GM18505 (cell line): ENCODE measurements at regions not wholly inside any gene's neighbourhood (a gene's known extent, or its start where the extent isn't known, plus 50 kb on each side); places are given as distances from the start of the nearest gene placed in this dataset.

ENCODE experiments used
- ATAC-seq: cut with Tn5 transposase; IDR thresholded peaks from one replicate; pipeline ENCODE4 v1.9.1; 2021; ENCODE audit not compliant: unreplicated experiment
- POLR2A ChIP-seq: IDR thresholded peaks from 4 replicates; pipeline ENCODE4 v1.6.1; 2011; ENCODE audit warnings: borderline replicate concordance; ENCODE audit not compliant: insufficient read depth, insufficient read length; ENCODE audit errors: extremely low read depth

GRCh38 chr2:62447411-62447810 lies 58.6 kb downstream of the TMEM17 start:
- TF ChIP-seq POLR2A: no peak
- no peak for ATAC-seq

GRCh38 chr2:62446491-62446890 lies 59.5 kb downstream of the TMEM17 start:
- TF ChIP-seq POLR2A: no peak
- no peak for ATAC-seq

GRCh38 chr2:62443886-62444285 lies 62.1 kb downstream of the TMEM17 start:
- TF ChIP-seq POLR2A: no peak
- no peak for ATAC-seq

- no peak for TF ChIP-seq POLR2A
- ATAC-seq: no peak
Measured at GRCh38 chr2:62443471-62443870, 62.5 kb downstream of the TMEM17 start.

- ATAC-seq: no peak
- no peak for TF ChIP-seq POLR2A
Measured at GRCh38 chr2:62441824-62442223, 64.2 kb downstream of the TMEM17 start.

- no peak for TF ChIP-seq POLR2A
- ATAC-seq: no peak
Measured at GRCh38 chr2:62441421-62441820, 64.6 kb downstream of the TMEM17 start.

GRCh38 chr2:62440281-62440946 lies 65.6 kb downstream of the TMEM17 start:
- no peak for TF ChIP-seq POLR2A
- no peak for ATAC-seq

GRCh38 chr2:62439425-62439824 lies 66.6 kb downstream of the TMEM17 start:
- TF ChIP-seq POLR2A: no peak

GRCh38 chr2:62437785-62438184 lies 68.2 kb downstream of the TMEM17 start:
- no peak for TF ChIP-seq POLR2A
- no peak for ATAC-seq

More at GRCh38 chr2:62439425-62439824, 66.6 kb downstream of the TMEM17 start:
- no peak for ATAC-seq

GRCh38 chr2:62435720-62436119 lies 70.3 kb downstream of the TMEM17 start:
- ATAC-seq: peak; percentile 77
- no peak for TF ChIP-seq POLR2A

GRCh38 chr2:62432407-62432806 lies 73.6 kb downstream of the TMEM17 start:
- ATAC-seq: no peak
- TF ChIP-seq POLR2A: no peak

GRCh38 chr2:62431512-62431911 lies 74.5 kb downstream of the TMEM17 start:
- no peak for ATAC-seq
- TF ChIP-seq POLR2A: no peak

- TF ChIP-seq POLR2A: no peak
- no peak for ATAC-seq
Measured at GRCh38 chr2:62430146-62430545, 75.8 kb downstream of the TMEM17 start.

GRCh38 chr2:62427146-62427545 lies 78.8 kb downstream of the TMEM17 start:
- no peak for ATAC-seq
- TF ChIP-seq POLR2A: no peak
